PC-3 (cell line): ENCODE measurements at regions not wholly inside any gene's neighbourhood (a gene's known extent, or its start where the extent isn't known, plus 50 kb on each side); places are given as distances from the start of the nearest gene placed in this dataset.

Source experiments
- ATAC-seq: fragments of 200-7000 bp; cut with Tn5 transposase; 2 replicates; pipeline ENCODE4 v1.9.1; 2020; ENCODE audit warnings: mild to moderate bottlenecking, moderate library complexity
- BruUV-seq: library from RNA; stranded (reverse); fragments of 400-500 nt; replicated peaks from 2 replicates; lab custom pipeline; 2021; lab: Mats Ljungman, UMichigan
- CTCF ChIA-PET: fragments of 300-600 bp; sonication (Branson Sonifier 250); formaldehyde crosslinking; loops from one replicate; lab custom pipeline; 2022; ENCODE audit warnings: antibody characterized with exemption; lab: Charles Lee
- POLR2A ChIA-PET: fragments of 300-600 bp; sonication (Branson Sonifier 250); formaldehyde crosslinking; loops from one replicate; lab custom pipeline; 2022; ENCODE audit warnings: antibody characterized with exemption; ENCODE audit not compliant: unreplicated experiment; lab: Charles Lee
- DNase-seq: peaks from one replicate; pipeline ENCODE4 v3.0.0-alpha.2; 2015
- H2AFZ ChIP-seq: fragments of 300-600 bp; sonication (generic); 2 replicates; pipeline ENCODE4 v1.6.0; 2016; ENCODE audit warnings: antibody characterized with exemption, low read length
- H3F3A ChIP-seq: fragments of 300-600 bp; sonication (generic); one replicate; pipeline ENCODE4 v1.6.0; 2017; ENCODE audit warnings: antibody characterized with exemption, low read length, control low read depth, mild to moderate bottlenecking; ENCODE audit not compliant: unreplicated experiment
- H3K27ac ChIP-seq: fragments of 300-600 bp; sonication (generic); 2 replicates; pipeline ENCODE4 v1.5.1; 2016; ENCODE audit warnings: mild to moderate bottlenecking, low read length
- H3K27me3 ChIP-seq: fragments of 300-600 bp; sonication (generic); 2 replicates; pipeline ENCODE4 v1.6.1; 2016; ENCODE audit warnings: low read length, mixed read lengths
- H3K36me3 ChIP-seq: fragments of 300-600 bp; sonication (generic); 2 replicates; pipeline ENCODE4 v1.6.1; 2016; ENCODE audit warnings: low read depth, mixed run types, low read length, mixed read lengths
- H3K4me1 ChIP-seq: fragments of 300-600 bp; sonication (generic); 2 replicates; pipeline ENCODE4 v1.5.1; 2016; ENCODE audit warnings: low read length; ENCODE audit not compliant: insufficient read depth
- H3K4me2 ChIP-seq: fragments of 300-600 bp; sonication (generic); 2 replicates; pipeline ENCODE4 v1.6.0; 2016; ENCODE audit warnings: low read length
- H3K4me3 ChIP-seq: fragments of 300-600 bp; sonication (generic); 2 replicates; pipeline ENCODE4 v1.5.1; 2016; ENCODE audit warnings: mild to moderate bottlenecking, low read length, mixed read lengths
- H3K79me2 ChIP-seq: fragments of 300-600 bp; sonication (generic); 2 replicates; pipeline ENCODE4 v1.6.1; 2017; ENCODE audit warnings: low read length, mixed read lengths
- H3K9ac ChIP-seq: fragments of 300-600 bp; sonication (generic); 2 replicates; pipeline ENCODE4 v1.6.0; 2016; ENCODE audit warnings: mild to moderate bottlenecking, low read length
- H3K9me2 ChIP-seq: fragments of 300-600 bp; sonication (generic); replicated peaks from 2 replicates; pipeline ENCODE4 v1.6.1; 2016; ENCODE audit warnings: mixed run types, low read length, mixed read lengths
- H3K9me3 ChIP-seq: fragments of 300-600 bp; sonication (generic); 2 replicates; pipeline ENCODE4 v1.6.1; 2016; ENCODE audit warnings: low read length, mixed read lengths
- H4K20me1 ChIP-seq: fragments of 300-600 bp; sonication (generic); 2 replicates; pipeline ENCODE4 v1.6.1; 2016; ENCODE audit warnings: low read length, mixed read lengths
- EZH2 ChIP-seq: fragments of 300-600 bp; sonication (generic); IDR thresholded peaks from one replicate; pipeline ENCODE4 v1.6.1; 2017; ENCODE audit warnings: antibody characterized with exemption, mild to moderate bottlenecking, low read length; ENCODE audit not compliant: unreplicated experiment
- EZH2phosphoT487 ChIP-seq: fragments of 300-600 bp; sonication (generic); IDR thresholded peaks from 2 replicates; pipeline ENCODE4 v1.6.1; 2018; ENCODE audit warnings: mild to moderate bottlenecking, antibody characterized with exemption, low read length, borderline replicate concordance
- intact Hi-C: fragments of 100-400 bp; cut with micrococcal nuclease; formaldehyde crosslinking; loops from 2 replicates; pipeline ENCODE4 v1.9.0; 2023
- TF ChIP-seq, protein P1 (sequence below): fragments of 300-600 bp; sonication (generic); conservative IDR thresholded peaks from 2 replicates; pipeline ENCODE4 v1.5.1; 2017; ENCODE audit warnings: antibody characterized with exemption, low read depth, mild to moderate bottlenecking, low read length

DNA sequence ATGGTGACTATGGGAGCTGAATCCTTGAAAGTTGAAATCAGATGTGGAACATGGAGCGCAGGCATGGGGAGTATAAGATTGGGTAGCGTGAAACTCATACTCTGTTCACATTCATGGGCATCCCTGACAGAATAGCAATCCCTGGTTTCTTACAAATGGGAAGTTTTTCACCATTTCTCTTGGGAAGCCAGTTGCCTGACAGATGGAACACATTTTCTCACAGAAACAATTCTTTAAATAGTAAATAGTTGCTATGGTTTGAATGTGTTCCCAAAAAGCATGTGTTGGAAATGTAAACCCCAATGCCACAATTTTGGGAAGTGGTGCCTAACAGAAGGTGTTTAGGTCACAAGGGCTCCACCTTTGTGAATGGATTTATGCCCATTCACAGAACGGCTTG is 262.8 kb upstream of the HS3ST5 start:
- no peak overlapping the region for H3K4me3 ChIP-seq
- no TSS peak for BruUV-seq
- H4K20me1 ChIP-seq, result no peaks in the 10 kb centered on the region
- no peak for ATAC-seq
- no peak overlapping the region for H3K4me2 ChIP-seq
- H3K9me3 ChIP-seq, result no peaks in the 10 kb centered on the region
- ChIA-PET CTCF (no interaction called here), POLR2A (no interaction called here)
- no peaks in the 10 kb centered on the region for H3K4me1 ChIP-seq
- no peak overlapping the region for H3K9ac ChIP-seq
- DNase-seq, result no peak
- H3K36me3 ChIP-seq, result no peaks in the 10 kb centered on the region
- no peaks in the 10 kb centered on the region for H3K9me2 ChIP-seq
- H2AFZ ChIP-seq, result no peak overlapping the region
- intact Hi-C loops, result no loop called here
- H3K79me2 ChIP-seq, result no peaks in the 10 kb centered on the region
- no peaks in the 10 kb centered on the region for H3F3A ChIP-seq
- H3K27ac ChIP-seq, result no peak overlapping the region
- H3K27me3 ChIP-seq, result no peaks in the 10 kb centered on the region
- TF ChIP-seq, protein P1, sequence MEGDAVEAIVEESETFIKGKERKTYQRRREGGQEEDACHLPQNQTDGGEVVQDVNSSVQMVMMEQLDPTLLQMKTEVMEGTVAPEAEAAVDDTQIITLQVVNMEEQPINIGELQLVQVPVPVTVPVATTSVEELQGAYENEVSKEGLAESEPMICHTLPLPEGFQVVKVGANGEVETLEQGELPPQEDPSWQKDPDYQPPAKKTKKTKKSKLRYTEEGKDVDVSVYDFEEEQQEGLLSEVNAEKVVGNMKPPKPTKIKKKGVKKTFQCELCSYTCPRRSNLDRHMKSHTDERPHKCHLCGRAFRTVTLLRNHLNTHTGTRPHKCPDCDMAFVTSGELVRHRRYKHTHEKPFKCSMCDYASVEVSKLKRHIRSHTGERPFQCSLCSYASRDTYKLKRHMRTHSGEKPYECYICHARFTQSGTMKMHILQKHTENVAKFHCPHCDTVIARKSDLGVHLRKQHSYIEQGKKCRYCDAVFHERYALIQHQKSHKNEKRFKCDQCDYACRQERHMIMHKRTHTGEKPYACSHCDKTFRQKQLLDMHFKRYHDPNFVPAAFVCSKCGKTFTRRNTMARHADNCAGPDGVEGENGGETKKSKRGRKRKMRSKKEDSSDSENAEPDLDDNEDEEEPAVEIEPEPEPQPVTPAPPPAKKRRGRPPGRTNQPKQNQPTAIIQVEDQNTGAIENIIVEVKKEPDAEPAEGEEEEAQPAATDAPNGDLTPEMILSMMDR, result no peak
- TF ChIP-seq EZH2 (no peak), EZH2phosphoT487 (no peak)

DNA sequence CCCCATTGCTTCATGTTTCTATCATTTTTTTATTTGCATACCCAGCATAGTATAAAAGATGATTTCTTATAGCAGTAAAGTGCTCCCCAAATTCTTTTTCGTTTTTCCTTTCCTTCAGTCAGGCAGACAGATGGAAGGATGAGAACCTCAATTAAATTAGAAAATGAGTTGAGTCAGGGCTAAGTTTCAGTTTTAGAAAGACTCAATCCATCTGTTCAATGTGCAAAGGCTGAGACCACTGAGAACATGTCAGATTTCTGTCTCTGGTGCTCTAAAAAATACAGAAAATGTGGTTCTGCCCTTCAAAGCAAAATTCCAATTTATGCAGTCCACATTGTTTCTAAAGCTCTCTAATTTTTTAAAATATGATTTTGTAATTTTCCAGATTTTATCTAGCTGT is 257.6 kb upstream of the HS3ST5 start:
- ChIA-PET CTCF (no interaction called here), POLR2A (interaction anchor here (0.6 kb wide), 1 partner anchor 12 kb away, joined by 3 read pairs; no protein-coding TSS in a partner anchor)
- H4K20me1 ChIP-seq, result no peaks in the 10 kb centered on the region
- H3K9me3 ChIP-seq, result no peaks in the 10 kb centered on the region
- intact Hi-C loops, result no loop called here
- TF ChIP-seq, protein P1, result no peak
- TF ChIP-seq EZH2, result no peak
- TF ChIP-seq EZH2phosphoT487, result no peak
- H3K36me3 ChIP-seq, result no peaks in the 10 kb centered on the region
- H3K9me2 ChIP-seq, result no peaks in the 10 kb centered on the region
- no peak overlapping the region for H3K4me2 ChIP-seq
- DNase-seq (no peak), ATAC-seq (no peak)
- no peak overlapping the region for H3K9ac ChIP-seq
- H3K4me1 ChIP-seq, result no peaks in the 10 kb centered on the region
- H3K79me2 ChIP-seq, result no peaks in the 10 kb centered on the region
- H2AFZ ChIP-seq, result no peak overlapping the region
- H3F3A ChIP-seq, result no peaks in the 10 kb centered on the region
- BruUV-seq, result no TSS peak
- no peak overlapping the region for H3K27ac ChIP-seq
- no peak overlapping the region for H3K4me3 ChIP-seq
- no peaks in the 10 kb centered on the region for H3K27me3 ChIP-seq

DNA sequence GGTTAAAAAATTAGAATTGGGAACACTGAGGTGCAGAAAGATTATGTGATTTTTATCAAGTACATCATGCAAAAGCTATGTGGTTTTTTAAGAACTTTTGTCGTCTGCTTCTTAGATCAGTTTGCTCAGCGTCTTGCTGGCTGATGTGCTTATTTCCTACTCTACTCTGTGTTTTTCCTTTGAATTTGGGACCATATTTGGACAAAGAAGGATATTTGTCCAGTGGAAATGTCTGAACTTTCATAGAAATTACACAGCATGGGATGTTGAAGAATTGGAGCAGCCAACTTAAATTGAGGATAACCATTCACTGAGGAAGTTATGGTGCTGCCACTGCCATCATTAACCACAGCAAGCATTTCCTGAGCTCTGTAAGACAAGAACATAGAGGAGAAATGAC is 252.8 kb upstream of the HS3ST5 start:
- no peak for ATAC-seq
- no peaks in the 10 kb centered on the region for H3K9me2 ChIP-seq
- no peaks in the 10 kb centered on the region for H3K36me3 ChIP-seq
- TF ChIP-seq, protein P1, result no peak
- TF ChIP-seq EZH2phosphoT487, result no peak
- no peak for TF ChIP-seq EZH2
- ChIA-PET POLR2A (no interaction called here), CTCF (no interaction called here)
- H3K27me3 ChIP-seq, result no peaks in the 10 kb centered on the region
- H3K9me3 ChIP-seq, result no peaks in the 10 kb centered on the region
- H3K4me1 ChIP-seq, result no peaks in the 10 kb centered on the region
- no peak overlapping the region for H3K4me3 ChIP-seq
- no peak for DNase-seq
- no peaks in the 10 kb centered on the region for H3F3A ChIP-seq
- intact Hi-C loops, result no loop called here
- no peaks in the 10 kb centered on the region for H4K20me1 ChIP-seq
- BruUV-seq, result no TSS peak
- no peak overlapping the region for H3K4me2 ChIP-seq
- H3K9ac ChIP-seq, result no peak overlapping the region
- no peaks in the 10 kb centered on the region for H3K79me2 ChIP-seq
- H2AFZ ChIP-seq, result no peak overlapping the region
- H3K27ac ChIP-seq, result no peak overlapping the region
